NB4 (cell line): ENCODE measurements at regions not wholly inside any gene's neighbourhood (a gene's known extent, or its start where the extent isn't known, plus 50 kb on each side); places are given as distances from the start of the nearest gene placed in this dataset.

ENCODE experiments used
- MYC ChIP-seq: IDR thresholded peaks from 2 replicates; pipeline ENCODE4 v1.6.1; 2011; ENCODE audit warnings: low read depth, low read length
- POLR2A ChIP-seq: IDR thresholded peaks from 2 replicates; pipeline ENCODE4 v1.6.1; 2011; ENCODE audit warnings: mild to moderate bottlenecking; ENCODE audit not compliant: insufficient read length; ENCODE audit errors: extremely low read depth
- TF ChIP-seq, protein P1 (sequence below): IDR thresholded peaks from 2 replicates; pipeline ENCODE4 v1.6.1; 2011; ENCODE audit warnings: low read depth, low read length
- TF ChIP-seq, protein P2 (sequence below): IDR thresholded peaks from one replicate; pipeline ENCODE4 v1.5.1; 2012; ENCODE audit warnings: low read depth, low read length

DNA sequence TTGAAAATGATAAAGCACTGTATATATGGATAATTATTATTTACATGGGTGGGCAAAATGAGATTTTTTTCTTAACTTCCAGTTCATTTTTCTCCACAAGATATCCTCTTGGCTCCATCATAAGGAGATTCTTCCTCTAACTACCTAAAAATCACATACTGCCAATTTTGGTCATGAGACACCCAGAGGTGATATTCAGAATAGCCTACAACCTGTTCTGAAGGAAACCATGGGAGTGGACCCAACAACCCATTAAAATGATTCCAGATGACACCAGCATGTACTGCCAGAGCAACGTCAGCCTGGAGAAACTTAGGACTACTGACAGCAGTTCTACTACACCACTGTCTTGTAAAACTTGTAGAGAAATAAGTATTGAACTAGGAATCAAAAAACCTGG is 136.3 kb upstream of the TMPO start:
- TF ChIP-seq, protein P1, sequence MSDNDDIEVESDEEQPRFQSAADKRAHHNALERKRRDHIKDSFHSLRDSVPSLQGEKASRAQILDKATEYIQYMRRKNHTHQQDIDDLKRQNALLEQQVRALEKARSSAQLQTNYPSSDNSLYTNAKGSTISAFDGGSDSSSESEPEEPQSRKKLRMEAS, result no peak
- TF ChIP-seq, protein P2, sequence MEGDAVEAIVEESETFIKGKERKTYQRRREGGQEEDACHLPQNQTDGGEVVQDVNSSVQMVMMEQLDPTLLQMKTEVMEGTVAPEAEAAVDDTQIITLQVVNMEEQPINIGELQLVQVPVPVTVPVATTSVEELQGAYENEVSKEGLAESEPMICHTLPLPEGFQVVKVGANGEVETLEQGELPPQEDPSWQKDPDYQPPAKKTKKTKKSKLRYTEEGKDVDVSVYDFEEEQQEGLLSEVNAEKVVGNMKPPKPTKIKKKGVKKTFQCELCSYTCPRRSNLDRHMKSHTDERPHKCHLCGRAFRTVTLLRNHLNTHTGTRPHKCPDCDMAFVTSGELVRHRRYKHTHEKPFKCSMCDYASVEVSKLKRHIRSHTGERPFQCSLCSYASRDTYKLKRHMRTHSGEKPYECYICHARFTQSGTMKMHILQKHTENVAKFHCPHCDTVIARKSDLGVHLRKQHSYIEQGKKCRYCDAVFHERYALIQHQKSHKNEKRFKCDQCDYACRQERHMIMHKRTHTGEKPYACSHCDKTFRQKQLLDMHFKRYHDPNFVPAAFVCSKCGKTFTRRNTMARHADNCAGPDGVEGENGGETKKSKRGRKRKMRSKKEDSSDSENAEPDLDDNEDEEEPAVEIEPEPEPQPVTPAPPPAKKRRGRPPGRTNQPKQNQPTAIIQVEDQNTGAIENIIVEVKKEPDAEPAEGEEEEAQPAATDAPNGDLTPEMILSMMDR, result no peak
- TF ChIP-seq POLR2A (no peak), MYC (no peak)
